IPS-11a (cell line): ENCODE measurements at regions not wholly inside any gene's neighbourhood (a gene's known extent, or its start where the extent isn't known, plus 50 kb on each side); places are given as distances from the start of the nearest gene placed in this dataset.

Source experiments
- H3K4me3 ChIP-seq: one replicate; pipeline ENCODE4 v1.5.1; 2013; ENCODE audit warnings: low read depth, low read length, control low read depth

DNA sequence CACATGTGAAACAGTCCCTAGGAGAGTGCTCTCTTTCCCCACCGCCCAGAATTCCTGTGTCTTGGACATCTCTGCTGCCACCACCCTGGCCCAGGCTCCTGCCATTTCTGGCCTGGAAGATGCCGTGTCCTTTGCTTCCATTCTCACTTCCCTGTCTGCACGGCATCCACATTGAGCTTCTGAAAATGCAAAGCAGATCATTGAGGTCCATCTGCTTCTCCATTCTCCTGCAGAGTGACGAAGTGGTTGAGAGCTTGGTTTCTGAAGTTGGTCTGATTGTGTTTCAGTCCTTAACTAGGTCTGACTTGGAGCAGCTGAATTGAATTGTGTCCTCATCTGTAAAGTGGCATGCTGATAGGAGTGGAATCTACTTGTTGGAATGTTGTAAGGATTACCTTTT is 98.7 kb upstream of the MGAT5 start:
- H3K4me3 ChIP-seq, result no peak overlapping the region

DNA sequence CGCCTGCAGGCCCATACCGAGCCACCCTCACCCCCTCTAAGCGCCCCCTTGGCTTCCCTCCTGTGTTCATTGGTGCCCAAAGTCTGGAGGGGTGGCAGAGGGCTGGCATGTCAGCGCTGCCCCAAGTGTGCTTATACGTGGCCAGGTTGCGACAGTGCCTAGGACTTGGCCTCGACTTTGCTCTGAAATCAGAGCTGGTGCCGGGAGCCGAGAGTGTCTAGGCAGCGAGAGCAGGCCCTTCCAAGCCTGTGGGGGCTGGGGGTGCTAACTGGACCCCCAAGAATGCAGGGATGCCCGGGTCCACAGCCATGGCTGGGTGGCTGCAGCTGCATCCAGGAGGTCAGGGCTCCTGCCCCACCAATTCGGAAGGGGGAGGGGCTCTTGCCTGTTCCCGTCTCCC is 95.6 kb upstream of the MGAT5 start:
- no peak overlapping the region for H3K4me3 ChIP-seq

DNA sequence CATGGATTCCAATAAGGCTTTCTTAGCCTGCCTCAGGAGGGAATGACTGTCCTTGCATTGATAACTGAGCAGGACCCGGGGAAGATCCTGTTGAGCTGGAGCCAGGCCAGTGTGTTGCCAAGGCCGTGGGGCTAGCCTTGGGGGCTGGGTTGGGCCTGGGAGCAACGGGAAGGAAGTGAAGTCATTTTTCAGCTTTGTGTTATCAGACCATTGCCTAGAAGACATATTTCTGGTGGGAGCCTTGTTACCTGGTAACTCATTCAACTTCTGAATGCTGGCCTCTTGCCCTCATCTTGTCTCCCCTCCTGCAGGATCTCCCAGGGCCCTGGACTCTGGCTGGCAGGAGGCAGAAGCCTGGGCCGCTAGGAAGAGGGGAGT is 92.7 kb upstream of the MGAT5 start:
- no peak overlapping the region for H3K4me3 ChIP-seq

DNA sequence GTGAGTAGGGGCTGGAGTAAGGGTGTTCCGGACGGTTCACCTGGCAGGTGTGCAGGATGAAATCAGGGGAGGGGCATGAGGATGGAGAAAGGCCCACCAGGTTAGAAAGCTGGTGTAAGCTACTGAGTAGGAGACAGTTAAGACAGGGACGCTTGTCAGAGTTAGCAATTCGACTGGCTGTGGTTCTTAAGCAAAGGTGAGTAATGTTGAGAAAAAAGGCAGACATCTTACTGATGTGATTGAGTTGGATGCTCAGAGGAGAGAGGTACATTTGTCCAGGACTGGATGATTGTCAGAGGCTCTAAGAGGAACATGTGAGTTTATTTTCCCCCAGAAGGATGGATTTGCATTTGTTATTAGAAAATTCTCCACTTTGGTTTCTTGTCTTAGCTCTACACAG is 90.5 kb upstream of the MGAT5 start:
- no peak overlapping the region for H3K4me3 ChIP-seq

DNA sequence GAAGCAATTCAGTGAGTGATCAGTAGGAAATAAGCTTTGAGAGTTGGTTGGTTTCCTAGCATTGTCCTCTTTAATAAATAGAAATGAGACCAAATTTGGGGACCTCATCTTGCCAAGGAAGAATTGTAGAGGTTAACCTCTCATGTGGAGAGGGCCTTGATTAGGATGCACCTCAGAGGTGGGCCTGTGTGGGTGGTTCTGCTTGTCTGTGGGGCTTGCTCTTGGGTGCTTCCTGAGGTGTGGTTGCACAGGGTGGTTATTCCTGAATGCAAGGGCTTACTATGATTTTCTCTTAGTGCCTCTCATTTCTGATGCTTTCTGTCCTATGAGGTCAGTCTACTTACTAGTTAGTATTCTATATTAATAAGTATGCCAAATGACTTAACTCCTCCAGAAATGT is 89.6 kb upstream of the MGAT5 start:
- H3K4me3 ChIP-seq, result no peak overlapping the region

DNA sequence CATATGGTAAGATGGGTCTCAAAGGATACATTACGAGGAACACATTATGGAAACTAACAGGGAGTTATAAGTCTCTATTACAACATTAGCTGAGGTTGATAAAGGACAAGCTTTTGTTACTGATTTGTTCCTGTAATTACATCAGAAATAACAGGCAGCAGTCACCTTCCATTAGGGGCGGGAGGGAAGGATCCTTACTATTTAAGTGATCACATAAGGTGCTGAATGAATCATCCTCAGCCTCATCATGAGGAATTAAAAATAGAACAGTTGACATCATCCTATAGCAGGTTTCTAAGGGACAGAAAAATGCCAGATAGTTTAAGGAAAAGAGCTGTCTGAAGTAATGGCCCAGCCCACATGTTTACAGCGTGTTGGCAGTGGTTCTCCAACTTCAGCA is 86.9 kb upstream of the MGAT5 start:
- no peak overlapping the region for H3K4me3 ChIP-seq

DNA sequence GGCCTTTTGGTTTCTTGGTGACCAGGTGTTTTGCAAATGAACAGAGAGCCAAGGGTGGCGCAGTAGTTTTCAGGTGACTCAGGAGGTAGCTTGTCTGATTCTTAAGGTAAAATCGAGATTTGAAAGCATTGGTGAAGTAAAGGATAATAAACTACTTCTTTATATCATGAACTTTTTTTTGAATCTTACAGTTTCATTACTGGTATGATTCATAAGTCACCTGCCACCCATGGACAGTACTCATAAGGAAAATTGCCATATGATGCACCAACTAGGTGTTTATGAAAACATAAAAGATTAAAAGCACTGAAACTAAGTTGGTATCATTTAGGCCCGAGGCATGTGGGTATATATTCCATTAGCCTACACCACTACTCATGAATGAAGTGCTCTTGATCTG is 84.1 kb upstream of the MGAT5 start:
- H3K4me3 ChIP-seq, result no peak overlapping the region

DNA sequence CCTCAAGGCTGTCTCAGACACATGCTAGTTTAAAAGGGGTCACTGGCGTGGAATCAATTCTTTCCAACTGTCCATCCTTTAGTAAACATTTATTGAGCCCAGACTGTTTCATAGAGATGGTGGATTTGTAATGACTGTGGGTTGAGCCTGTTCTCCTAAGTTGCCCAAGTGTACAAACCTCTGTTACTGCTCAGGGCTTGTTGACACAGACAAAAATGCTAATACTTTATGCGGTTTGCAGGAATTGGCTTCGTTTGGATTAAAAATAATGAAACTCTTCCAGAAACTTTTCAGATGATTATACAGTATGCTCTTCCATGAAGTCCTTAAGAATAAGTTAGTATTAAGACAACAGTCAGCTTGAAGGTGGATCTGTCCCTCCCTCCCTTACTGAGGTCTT is 83.6 kb upstream of the MGAT5 start:
- H3K4me3 ChIP-seq, result no peak overlapping the region

DNA sequence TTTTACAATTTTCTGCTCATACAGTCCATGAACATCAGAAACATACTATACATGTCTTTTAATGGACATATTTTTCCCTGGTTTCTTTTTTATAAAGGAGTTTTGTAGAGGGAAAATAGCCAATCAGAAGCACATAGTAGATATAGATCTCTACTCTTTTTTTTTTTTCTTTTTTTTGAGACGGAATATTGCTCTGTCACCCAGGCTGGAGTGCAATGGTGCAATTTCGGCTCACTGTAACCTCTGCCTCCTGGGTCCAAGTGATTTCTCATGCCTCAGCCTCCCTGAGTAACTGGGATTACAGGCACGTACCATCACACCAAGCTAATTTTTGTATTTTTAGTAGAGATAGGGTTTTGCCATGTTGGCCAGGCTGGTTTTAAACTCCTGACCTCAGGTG is 83.2 kb upstream of the MGAT5 start:
- no peak overlapping the region for H3K4me3 ChIP-seq

DNA sequence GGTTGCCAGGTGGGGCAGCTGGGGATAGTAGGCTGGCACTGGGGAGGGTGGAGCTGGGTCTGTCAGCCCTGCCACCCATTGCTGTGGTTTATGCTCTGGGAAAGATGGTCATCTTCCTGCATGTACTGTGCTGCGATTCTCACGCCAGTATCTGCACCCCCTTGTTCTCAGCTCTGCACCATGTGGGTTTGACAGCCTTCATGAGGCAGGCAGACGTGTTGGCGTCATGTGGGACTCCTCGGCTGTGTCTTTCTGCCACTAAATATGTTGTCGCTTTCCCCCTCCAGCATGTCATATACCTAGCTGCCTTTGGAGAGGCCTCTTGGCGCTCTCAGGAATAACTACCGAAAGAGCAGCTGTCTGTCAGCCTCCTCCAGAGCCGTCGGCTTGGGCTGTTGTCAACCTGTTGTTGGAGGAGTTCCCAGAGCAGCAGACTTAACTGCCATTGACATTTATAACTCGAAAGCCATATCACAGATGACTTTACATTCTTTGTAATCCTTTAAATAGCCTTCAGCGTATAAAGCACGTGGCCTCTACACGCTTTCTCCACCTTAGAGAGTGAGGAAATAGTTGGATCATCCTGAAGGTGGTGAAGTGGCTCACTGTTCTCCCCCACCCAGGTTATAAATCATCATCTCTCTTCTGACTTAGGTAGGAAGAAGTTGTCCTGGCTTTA is 80.4 kb upstream of the MGAT5 start:
- H3K4me3 ChIP-seq, result no peak overlapping the region

DNA sequence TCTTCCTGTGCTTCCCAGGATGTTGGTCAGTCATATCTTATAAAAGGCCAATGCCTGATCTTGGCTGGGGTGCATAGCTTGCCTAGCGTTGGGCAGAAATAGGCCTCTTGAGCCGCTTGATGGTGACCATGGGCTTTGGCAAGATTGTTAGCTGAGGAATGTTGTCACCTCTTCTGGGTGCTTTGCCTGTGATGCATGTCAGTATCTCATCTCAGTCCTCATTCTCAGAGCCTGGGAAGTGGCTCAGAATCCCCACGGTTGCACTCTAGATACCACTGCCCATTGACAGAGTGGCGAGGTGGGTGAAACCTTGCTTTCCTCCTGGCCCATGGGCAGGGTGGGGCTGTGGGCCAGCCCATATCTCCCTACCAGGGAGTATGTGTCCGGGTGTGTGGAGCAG is 79.2 kb upstream of the MGAT5 start:
- H3K4me3 ChIP-seq, result no peak overlapping the region

DNA sequence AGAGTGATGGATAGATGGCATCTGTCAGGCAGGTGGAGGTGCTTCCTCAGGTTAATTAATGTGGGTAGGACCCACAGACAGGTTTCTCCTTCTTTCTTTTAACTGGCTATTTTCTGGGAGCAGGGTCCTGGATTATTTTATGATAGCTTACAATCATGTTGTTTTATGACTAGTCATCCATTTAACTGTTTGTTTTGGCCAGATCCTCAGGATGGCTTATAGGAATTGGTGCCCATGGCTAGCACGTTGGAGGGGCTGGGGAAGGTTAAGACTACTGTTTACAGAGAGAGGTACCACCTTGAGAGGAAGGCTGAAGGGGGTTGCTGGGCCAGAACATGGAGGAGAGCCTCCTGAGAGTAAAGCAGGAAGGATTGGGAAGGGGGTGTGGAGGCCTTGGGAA is 78.0 kb upstream of the MGAT5 start:
- H3K4me3 ChIP-seq, result no peak overlapping the region

DNA sequence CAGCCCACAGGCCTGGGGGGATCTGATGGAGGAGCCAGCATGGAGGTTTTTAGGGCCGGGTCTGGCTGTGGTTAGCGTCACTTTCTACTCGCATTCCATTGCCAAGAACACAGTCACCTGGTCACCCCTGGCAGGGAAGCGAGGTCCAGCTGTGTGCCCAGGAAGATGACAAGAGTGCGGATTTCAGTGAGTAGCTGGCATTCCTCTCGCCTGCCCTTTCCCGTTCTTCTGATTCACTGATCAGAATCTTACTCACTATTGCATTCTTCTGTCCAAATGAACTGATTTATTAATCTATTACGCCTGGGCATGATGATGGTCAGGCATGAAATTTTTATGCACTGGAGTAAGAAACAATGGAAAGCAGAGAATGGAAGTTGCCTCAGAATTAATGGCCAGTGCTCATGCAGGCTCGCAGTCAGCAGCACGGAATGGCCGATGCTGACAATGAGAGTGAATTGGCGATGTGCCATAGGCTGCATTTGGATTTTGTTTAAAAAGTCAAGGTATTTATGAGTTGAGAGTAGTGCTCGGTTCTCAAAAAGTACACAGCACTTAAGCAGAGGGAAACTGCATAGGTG is 76.4 kb upstream of the MGAT5 start:
- H3K4me3 ChIP-seq, result no peak overlapping the region

DNA sequence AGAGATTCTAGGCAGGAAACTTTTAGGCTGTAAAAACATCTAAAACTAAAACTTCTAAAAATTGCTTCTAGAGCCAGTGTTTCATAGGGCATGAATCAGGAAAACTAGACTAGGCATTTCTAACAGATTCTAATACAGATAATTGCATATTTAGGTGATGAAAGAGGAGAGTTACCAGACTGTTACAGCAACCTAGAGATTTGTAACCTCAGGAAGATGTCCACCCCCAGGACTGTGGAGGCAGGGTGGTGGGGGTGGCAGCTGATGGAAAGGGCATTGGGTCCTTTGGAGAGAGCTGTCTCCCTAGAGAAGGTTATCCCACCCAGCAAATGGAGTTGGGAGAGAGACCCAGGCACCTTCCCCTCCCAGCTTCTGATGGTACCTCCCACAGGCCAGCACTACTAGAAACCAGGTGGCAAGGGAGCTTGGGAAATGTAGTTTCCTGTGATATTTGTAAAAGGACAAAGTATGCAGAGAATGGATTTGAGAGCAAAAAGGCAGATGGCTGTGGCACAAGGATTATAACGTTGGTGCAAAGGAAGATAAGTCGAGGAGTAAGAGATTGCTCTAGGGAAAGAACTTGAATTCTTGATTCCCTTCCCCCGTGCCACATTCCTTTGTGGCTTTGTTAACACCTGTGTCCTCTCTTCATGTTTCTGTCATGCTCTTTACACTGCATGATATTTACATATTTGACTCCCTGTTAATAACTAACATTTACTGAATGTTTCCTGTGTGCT is 75.6 kb upstream of the MGAT5 start:
- H3K4me3 ChIP-seq, result no peak overlapping the region

DNA sequence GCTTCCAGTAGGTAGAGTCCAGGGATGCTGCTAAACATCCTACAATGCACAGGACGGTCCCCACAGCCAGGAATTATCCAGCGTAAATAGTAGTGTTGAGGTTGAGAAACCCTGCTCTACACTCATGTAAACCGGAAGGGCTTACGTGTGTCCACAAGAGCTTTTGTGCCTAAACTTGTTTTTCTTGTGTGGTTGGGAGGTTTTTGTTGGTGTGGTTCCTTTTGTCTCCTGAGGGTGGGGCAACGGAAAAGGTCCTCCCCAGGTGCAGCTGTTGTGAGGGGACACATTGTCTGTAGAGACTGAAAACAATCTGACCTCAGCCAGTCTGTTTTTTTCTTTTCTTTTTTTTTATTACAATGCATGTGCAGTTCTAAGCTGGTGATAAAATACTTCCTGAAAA is 72.7 kb upstream of the MGAT5 start:
- H3K4me3 ChIP-seq, result no peak overlapping the region

DNA sequence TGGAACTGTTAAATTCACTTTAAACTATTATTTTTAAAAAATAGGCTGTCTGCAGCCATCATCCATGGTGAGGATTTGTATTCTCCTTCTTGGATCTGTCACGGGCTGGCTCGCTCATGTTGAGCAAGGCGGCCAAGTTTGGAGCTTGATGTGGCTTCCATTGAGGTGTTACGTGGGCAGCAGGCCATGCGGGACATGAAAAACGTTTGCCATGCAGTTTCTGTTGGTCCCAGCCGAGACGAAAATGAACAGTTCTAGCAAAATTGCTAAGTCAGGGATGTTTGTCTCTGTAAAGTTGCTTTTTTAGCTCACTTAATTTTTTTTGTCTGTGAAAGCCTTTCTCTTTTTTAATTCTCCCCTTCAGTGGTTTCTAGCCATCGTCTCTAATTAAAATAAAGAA is 70.2 kb upstream of the MGAT5 start:
- no peak overlapping the region for H3K4me3 ChIP-seq

DNA sequence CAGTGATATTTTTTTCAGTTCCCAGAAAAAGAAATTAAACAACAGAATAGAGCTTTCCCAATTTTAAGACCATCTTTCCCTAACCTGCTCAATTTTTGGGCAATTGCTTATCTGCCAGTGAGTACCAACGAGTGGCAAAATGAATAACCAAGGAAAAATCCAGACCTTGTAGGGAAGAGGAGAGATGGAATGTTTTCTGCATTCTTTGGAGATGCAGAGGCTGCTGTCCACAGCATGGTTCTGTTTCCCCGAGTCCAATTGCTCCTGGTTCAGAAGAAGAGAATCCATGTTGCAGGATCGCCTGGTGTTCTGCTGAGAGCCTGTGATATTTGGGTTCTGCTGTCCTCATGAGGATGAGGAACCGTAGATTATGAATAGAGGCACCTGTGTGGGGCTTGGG is 68.2 kb upstream of the MGAT5 start:
- H3K4me3 ChIP-seq, result no peak overlapping the region

DNA sequence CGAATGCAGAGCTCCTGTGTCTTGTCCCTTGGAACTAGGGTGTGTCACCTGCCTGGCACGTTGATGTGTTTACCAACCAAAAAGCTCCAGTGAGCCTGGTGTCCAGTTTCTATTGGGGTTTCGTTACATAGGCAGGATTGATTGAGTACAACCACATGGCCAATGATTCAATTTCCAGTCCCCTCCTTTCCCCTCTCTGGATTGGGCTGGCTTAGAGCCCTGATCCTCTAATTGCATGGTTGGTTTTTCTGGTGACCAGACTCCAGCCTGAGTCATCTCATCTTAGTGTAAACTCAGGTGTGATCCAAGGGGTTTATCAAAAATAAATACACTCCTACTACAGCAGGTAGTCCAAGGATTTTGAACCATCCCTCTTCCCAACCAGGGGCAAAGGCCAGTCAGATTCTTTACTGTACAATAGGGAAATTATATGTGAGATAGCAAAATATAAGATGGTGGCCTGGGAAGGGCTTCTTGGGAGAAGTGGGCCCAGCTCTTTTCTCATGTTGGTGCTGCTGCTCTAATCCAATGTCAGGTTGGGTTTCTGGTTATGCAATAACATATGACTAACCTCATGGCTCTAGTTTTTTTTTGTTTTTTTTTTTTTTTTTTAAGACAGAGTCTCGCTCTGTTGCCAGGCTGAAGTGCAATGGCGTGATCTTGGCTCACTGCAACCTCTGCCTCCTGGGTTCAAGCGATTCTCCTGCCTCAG is 64.7 kb upstream of the MGAT5 start:
- H3K4me3 ChIP-seq, result no peak overlapping the region

DNA sequence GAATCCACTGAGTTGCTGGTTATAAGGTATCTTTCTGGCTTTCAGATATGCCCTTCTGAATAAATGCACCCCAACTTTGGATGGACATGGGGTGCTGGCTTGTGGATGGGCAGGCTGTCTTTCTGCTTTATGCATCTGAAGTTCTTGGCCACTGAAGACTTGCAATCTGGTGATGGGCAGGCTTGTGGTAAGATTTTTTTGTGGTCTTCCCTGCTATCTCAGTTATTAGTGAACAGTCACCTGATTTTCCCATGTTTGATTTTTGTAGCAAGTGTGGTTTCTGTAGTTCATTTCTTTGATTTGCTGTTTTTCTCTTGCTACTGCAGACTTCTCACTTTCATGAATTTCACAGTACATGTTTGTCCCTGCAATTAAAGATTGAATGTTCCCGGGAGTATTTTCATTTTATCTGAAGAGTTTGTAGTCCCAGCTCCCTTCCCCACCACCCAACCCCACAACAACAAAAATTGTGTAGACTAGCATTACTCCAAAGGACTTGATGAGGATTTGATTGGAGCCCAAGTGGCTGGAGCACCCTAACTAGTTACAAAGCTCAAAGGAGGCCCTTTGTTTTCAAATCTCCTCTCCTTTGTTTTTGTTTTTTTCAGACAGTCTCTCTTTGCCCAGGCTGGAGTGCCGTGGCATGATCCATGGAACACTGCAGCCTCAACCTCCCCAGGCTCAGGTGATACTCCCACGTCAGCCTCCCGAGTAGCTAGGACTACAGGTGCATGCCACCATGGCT is 63.6 kb upstream of the MGAT5 start:
- no peak overlapping the region for H3K4me3 ChIP-seq

DNA sequence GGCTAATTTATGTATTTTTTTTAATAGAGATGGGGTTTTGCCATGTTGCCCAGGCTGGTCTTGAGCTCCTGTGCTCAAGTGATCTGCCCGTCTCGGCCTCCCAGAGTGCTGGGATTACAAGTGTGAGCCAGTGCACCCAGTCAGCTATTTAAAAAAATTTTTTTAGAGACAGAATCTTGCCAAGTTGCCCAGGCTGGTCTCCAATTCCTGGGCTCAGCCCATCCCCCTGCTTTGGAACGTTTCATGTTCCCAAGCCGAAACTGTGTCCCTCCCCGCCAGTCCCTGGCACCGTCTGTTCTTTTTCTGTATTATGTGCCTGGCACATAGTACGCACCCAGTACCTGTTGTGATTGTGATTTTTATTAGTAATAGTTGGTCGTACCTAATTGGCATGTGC is 63.1 kb upstream of the MGAT5 start:
- H3K4me3 ChIP-seq, result no peak overlapping the region

DNA sequence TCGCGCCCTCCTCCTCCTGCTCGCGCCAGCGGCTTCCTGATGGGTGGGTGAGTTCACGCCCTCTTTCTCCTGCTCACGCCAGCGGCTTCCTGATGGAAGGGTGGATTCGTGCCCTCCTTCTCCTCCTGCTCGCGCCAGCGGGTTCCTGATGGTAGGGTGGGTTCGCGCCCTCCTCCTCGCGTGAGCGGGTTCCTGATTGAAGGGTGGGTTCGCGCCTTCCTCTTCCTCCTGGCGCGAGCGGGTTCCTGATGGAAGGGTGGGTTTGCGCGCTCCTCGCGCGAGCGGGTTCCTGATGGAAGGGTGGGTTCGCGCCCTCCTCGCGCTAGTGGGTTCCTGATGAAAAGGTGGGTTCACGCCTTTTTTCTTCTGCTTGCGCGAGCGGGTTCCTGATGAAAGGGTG is 62.0 kb upstream of the MGAT5 start:
- H3K4me3 ChIP-seq, result no peak overlapping the region
